H7 (cell line): ENCODE measurements at regions not wholly inside any gene's neighbourhood (a gene's known extent, or its start where the extent isn't known, plus 50 kb on each side); places are given as distances from the start of the nearest gene placed in this dataset.
"Not testable (repeated sequence)": the region's sequence is repeated elsewhere in the genome, so short reads cannot be mapped to it uniquely, and the experiment has no call there.

Experiments
- DNase-seq: peaks from one replicate; pipeline ENCODE4 v3.0.0; 2012
- H3K27me3 ChIP-seq: 2 replicates; pipeline ENCODE4 v1.6.0; 2011; ENCODE audit warnings: mild to moderate bottlenecking, low read length; ENCODE audit not compliant: control insufficient read depth, insufficient read depth
- H3K36me3 ChIP-seq: replicated peaks from 2 replicates; pipeline ENCODE4 v1.5.1; 2011; ENCODE audit warnings: low read length; ENCODE audit not compliant: control insufficient read depth, insufficient read depth
- H3K4me3 ChIP-seq: 2 replicates; pipeline ENCODE4 v1.5.1; 2011; ENCODE audit warnings: low read depth, mild to moderate bottlenecking, control low read depth, low read length, moderate library complexity; ENCODE audit not compliant: insufficient read depth

DNA sequence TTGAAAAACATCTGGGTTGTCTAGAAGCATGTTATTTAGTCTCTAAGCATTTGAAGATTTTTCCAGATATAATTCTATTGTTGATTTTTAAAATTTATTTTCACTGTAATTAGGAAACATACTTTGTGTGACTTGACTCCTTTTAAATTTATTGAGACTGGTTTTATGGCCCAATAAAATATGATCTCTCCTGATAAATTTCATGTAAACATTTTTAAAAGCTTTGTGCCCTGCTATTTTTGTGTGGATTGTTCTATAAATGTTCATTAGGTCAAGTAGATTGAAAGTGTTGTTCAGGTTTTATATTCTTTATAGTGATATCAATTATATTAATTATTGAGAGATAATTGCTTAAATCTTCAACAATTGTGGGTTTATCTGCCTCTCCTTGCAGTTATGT lies 105.4 kb downstream of the RFX6 start:
- no peaks in the 10 kb centered on the region for H3K27me3 ChIP-seq
- H3K4me3 ChIP-seq = no peak overlapping the region
- no peaks in the 10 kb centered on the region for H3K36me3 ChIP-seq
- no peak for DNase-seq

DNA sequence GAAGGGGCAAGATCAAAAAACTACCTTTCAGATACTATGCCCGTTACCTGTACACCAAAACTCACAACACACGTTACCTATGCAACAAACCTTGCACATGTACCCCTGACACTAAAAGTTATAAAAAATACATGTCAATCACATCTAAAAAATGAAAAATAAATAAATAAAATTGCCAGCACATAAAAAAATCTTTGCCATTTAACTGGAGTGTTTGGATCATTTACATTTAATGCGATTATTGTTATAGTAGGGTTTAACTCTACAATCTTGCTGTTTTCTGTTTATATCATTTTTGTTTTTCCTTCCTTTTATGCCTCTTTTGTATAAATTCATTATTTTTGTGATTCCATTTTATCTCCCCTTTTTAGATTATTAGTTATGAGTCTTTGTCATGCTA lies 106.3 kb downstream of the RFX6 start:
- no peaks in the 10 kb centered on the region for H3K36me3 ChIP-seq
- no peaks in the 10 kb centered on the region for H3K27me3 ChIP-seq
- DNase-seq = no peak
- H3K4me3 ChIP-seq = no peak overlapping the region

DNA sequence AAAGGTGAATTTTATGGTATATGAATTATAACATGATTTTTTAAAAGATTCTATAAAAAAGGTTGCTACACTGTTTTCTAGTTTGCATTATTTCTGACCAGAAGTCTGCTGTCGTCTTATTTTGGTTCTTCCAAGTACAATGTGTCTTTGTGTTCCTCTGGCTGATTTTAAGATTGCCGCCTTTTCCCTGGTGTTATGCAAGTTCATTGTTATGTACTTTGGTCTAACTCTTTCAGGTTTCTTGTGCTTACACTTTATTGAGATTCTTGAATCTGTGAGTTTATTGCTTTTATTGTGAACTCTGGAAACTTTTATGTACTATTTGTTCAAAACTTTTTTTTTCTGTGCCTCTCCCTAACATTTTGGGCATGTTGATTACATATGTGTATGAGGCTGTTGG lies 109.8 kb downstream of the RFX6 start:
- H3K36me3 ChIP-seq = no peaks in the 10 kb centered on the region
- no peak for DNase-seq
- H3K4me3 ChIP-seq = no peak overlapping the region
- no peaks in the 10 kb centered on the region for H3K27me3 ChIP-seq

DNA sequence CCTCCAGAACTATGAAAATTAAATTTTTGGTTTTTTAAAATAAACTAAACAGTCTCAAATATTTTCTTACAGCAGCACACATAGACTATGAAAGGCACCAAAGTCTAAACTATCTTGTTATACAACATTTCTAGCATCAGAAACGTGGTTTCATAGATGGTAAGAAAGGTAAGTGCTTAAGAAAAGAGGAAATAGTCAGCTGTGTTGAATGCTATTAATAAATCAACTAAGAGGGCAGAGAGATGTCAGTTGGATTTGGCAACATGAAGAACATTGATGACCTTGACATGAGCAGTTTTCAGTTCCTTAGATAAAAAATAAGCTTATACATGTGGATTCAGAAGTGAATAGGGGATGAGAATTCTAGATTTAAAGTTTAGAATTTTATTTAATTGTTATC lies 113.6 kb downstream of the RFX6 start:
- DNase-seq = no peak
- H3K27me3 ChIP-seq = no peaks in the 10 kb centered on the region
- H3K4me3 ChIP-seq = no peak overlapping the region
- no peaks in the 10 kb centered on the region for H3K36me3 ChIP-seq

DNA sequence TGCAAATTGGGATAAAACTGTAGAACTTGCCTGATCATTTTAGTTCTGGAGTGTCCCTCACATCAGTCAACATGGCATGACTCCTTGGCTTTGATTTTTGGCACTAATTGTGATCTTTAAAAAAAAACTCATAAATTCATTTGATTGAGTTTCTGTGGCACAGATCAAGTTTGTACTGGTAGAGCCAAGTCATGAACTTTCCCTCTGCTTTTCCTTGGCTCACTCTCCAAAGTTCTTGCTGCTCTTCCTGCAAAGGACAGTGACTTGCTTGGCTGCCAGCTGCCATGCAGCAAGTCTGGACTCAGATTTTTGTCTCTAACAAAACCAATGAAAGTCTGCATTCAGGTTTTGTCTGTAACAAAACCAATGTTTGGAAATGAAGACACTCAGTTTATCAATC lies 115.5 kb downstream of the RFX6 start:
- no peak for DNase-seq
- no peaks in the 10 kb centered on the region for H3K36me3 ChIP-seq
- H3K27me3 ChIP-seq = no peaks in the 10 kb centered on the region
- H3K4me3 ChIP-seq = no peak overlapping the region

DNA sequence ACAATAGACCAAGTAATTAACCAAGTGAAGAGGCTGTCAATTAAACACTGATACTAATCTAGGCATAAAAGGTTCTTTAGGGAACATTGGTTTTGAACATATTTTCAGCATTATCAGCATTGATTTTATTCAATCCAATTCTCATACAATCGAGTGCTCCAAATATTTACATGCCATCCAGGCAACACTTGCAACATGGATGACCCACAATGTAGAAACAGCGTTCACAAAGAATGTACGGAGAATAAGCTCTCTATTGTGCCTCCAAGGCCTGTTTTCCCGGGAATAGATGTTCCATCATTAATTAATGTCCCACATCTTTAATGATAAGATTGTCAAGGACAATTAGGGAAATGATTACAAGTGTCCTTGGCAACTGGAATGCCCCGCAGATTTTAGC lies 117.4 kb downstream of the RFX6 start:
- H3K27me3 ChIP-seq = no peaks in the 10 kb centered on the region
- no peak overlapping the region for H3K4me3 ChIP-seq
- no peaks in the 10 kb centered on the region for H3K36me3 ChIP-seq
- DNase-seq = no peak

DNA sequence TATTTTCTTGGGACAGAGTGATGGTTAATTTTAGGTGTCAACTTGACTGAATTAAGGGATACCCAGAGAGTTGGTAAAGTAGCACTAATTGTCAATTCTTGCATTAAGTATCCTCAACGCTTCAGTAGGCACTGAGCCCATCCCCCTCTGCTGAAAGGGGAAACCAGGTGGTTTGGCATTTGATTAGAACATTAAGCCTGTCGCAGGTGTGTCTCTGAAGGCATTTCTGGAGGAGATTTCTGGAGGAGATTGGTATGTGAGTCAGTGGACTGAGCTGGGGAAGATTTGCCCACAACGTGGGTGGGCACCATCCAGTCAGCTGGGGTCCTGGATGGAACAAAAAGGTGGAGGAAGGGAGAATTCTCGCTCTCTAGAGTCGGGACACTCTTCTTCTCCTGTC lies 119.8 kb downstream of the RFX6 start:
- H3K27me3 ChIP-seq = no peaks in the 10 kb centered on the region
- no peak for DNase-seq
- H3K36me3 ChIP-seq = no peaks in the 10 kb centered on the region

DNA sequence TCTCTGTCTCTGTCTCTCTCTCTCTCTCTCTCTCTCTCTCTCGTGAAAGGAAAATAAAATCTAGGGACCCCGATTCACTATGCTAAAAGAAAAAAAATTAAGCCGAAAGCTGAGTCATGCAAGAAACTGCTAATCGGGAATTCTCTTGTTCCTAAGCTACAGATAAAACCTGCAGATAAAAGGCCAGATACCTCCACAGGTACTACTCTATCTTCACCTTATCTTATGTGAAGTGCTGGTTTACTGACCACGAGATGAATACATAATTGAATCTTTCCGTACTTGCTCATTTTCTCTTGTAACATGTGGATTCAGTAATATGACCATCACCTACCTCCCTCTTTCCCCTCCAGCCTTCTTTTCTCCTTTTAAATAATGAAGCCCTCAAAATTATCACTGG lies 120.5 kb downstream of the RFX6 start:
- no peak for DNase-seq
- no peak overlapping the region for H3K4me3 ChIP-seq
- no peaks in the 10 kb centered on the region for H3K27me3 ChIP-seq
- no peaks in the 10 kb centered on the region for H3K36me3 ChIP-seq

More for the DNA sequence above, 119.8 kb downstream of the RFX6 start:
- H3K4me3 ChIP-seq = no peak overlapping the region

DNA sequence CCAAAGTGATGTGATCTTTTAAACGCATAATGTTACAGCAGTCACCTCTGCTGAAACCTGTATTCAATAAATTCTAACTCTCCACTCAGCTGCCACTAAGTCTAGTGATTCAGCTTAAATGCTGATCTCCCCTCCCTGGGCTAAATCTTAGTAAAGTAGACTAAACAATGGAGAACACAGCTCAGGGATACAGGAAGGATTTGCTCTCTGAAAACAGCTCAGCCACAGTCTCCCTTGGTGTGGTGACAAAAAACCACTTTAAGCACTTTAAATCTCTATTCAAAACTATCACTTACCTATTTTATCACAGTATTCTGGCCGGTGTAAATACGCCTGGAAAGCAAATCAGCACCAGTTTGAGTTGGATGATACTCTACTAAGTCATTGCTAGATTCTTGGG lies 130.6 kb downstream of the RFX6 start:
- no peaks in the 10 kb centered on the region for H3K27me3 ChIP-seq
- H3K36me3 ChIP-seq = no peaks in the 10 kb centered on the region
- no peak for DNase-seq
- no peak overlapping the region for H3K4me3 ChIP-seq

DNA sequence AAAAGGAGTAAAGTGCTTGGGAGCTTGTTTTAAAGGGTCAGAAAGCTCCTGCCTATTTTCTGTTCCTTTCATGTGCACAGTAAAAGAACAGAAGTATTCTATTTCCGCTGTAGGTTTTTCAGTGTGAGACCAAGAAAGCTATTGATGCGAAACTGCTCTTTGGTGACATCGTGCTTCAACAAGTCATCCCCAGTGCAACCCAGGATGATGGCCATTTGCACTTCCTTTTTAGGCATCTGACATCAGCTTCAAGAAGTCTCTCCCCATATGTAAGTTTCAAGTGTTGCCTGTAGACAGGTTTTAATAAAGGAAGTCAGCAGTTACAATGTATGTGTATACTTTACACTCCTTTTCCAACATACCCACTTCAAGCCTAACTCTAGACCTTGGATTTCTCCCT lies 131.6 kb downstream of the RFX6 start:
- Histone ChIP-seq H3K36me3 (no peaks in the 10 kb centered on the region), H3K4me3 (no peak overlapping the region), H3K27me3 (no peaks in the 10 kb centered on the region)
- no peak for DNase-seq

DNA sequence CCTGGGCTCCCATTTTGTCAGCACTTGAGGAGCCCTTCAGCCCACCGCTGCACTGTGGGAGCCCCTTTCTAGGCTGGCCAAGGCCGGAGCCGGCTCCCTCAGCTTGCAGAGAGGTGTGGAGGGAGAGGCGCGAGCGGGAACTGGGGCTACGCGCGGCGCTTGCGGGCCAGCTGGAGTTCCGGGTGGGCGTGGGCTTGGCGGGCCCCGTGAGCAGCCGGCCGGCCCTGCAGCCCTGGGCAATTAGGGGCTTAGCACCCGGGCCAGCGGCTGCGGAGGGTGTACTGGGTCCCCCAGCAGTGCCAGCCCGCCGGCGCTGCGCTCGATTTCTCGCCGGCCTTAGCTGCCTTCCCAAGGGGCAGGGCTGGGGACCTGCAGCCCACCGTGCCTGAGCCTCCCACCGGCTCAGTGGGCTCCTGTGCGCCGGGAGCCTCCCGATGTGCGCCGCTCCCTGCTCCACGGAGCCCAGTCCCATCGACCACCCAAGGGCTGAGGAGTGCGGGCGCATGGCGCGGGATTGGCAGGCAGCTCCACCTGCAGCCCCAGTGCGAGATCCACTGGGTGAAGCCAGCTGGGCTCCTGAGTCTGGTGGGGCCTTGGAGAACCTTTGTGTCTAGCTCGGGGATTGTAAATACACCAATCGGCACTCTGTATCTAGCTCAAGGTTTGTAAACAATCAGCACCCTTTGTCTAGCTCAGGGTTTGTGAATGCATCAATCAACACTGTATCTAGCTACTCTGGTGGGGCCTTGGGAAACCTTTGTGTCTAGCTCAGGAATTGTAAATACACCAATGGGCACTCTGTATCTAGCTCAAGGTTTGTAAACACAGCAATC lies 137.8 kb downstream of the RFX6 start:
- not testable (repeated sequence) for H3K27me3 ChIP-seq, DNase-seq, H3K36me3 ChIP-seq, H3K4me3 ChIP-seq

DNA sequence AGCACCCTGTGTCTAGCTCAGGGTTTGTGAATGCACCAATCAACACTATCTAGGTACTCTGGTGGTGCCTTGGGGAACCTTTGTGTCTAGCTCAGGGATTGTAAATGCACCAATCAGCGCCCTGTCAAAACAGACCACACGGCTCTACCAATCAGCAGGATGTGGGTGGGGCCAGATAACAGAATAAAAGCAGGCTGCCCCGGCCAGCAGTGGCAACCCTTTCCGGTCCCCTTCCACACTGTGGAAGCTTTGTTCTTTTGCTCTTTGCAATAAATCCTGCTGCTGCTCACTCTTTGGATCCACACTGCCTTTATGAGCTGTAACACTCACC lies 138.4 kb downstream of the RFX6 start:
- DNase-seq, H3K4me3 ChIP-seq, H3K27me3 ChIP-seq: not testable (repeated sequence)

DNA sequence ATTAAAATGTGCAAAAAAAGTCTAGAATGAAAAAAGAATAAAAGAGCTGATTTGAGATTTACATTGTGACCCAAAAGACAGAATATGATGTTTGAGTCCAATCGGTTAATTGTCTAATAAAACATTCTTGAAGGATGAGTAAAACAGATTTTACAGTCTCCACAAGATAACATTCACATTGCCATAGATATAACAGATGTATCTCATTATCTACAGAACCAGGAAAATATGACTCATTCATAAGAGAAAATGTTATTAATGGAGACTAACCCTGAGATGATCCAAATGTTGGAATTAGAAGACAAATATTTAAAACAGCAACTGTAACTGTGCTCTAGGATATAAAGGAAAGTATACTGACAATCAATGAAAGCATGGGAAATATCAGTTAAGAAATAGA lies 141.7 kb downstream of the RFX6 start:
- no peaks in the 10 kb centered on the region for H3K36me3 ChIP-seq
- H3K27me3 ChIP-seq = no peaks in the 10 kb centered on the region
- no peak for DNase-seq
- no peak overlapping the region for H3K4me3 ChIP-seq

More for the DNA sequence above, 138.4 kb downstream of the RFX6 start:
- not testable (repeated sequence) for H3K36me3 ChIP-seq

DNA sequence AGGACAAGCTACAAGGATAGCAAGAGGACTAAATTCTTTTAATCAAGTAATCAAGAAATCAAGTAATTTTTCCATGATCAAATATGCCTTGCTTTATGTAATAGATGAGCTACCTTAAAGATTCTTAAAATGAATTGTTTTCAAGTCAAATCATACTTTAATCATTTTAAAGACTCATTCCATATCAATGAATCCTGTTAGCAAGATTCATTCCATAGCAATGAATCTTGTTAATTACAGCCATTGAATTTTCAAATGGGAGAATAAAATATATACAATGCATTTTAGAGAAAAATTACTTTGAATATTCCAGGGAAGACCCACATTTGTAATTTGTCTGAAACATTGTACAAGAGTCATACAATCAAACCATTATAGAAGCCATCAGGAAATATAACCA lies 145.7 kb downstream of the RFX6 start:
- H3K27me3 ChIP-seq = no peaks in the 10 kb centered on the region
- no peak overlapping the region for H3K4me3 ChIP-seq
- H3K36me3 ChIP-seq = no peaks in the 10 kb centered on the region
- DNase-seq = no peak

DNA sequence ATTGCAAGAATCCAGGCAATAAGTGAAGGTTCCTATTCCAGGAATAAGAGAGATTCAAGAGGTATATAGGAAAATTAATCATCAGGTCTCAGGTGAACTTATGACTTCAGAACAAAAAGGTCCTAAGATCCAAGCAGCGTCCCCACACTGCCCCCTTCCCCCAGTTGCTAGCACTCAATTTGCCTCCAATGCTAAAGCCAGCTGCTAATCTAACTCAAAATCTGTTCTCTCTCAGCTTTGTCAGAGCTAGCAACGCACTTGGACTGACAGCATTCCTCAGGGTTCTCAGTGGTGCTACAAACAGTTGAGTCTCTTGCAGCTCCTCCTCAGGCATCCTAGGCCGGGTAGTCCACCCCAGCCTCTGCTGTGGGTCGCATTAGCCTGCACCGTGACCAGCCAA lies 148.3 kb downstream of the RFX6 start:
- no peak overlapping the region for H3K4me3 ChIP-seq
- H3K27me3 ChIP-seq = no peaks in the 10 kb centered on the region
- H3K36me3 ChIP-seq = no peaks in the 10 kb centered on the region
- peak; percentile 6 for DNase-seq

DNA sequence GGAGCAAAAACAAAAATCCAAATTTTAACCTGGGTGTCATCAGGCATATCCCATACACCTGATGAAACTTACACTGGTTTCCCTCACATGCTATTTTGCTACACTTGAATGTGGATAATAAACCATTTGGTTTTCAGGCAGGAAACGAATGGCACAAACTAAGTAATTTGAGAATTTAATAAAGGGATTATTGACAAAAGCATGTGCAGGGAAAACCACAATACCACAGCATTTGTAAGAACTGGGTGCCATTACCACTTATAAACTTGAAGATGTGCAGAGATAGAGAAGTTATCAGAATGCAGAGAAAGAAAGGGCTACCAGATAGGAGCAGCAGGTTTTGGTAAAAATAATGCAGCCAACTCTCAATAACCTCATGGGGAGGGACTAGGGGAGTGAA lies 151.2 kb downstream of the RFX6 start:
- Histone ChIP-seq H3K4me3 (no peak overlapping the region), H3K36me3 (no peaks in the 10 kb centered on the region), H3K27me3 (no peaks in the 10 kb centered on the region)
- no peak for DNase-seq
